ENCODE measurements at regions not wholly inside any gene's neighbourhood (a gene's known extent, or its start where the extent isn't known, plus 50 kb on each side); places are given as distances from the start of the nearest gene placed in this dataset.
"Not testable (repeated sequence)": the region's sequence is repeated elsewhere in the genome, so short reads cannot be mapped to it uniquely, and the experiment has no call there.

DNA sequence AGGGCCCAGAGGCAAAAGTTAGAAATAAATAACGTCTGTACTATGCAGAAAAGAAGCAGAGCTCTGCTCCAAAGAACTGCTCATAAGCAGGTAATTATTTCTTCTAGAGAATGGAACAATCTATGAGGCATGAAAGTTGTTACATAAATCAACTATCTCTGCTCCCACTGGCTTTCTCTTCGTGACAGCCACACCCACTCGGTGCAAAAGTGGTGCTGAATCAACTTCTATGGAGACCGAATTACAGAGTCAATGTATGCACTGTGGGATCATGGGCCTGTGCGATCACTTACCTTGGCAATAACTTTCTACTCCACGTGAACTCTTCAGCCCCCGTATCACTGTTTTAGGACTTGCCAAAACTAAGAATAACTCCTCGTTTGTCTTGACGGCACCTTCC, 99.4 kb upstream of the ATXN3L start:
- DNase-seq = no peak

DNA sequence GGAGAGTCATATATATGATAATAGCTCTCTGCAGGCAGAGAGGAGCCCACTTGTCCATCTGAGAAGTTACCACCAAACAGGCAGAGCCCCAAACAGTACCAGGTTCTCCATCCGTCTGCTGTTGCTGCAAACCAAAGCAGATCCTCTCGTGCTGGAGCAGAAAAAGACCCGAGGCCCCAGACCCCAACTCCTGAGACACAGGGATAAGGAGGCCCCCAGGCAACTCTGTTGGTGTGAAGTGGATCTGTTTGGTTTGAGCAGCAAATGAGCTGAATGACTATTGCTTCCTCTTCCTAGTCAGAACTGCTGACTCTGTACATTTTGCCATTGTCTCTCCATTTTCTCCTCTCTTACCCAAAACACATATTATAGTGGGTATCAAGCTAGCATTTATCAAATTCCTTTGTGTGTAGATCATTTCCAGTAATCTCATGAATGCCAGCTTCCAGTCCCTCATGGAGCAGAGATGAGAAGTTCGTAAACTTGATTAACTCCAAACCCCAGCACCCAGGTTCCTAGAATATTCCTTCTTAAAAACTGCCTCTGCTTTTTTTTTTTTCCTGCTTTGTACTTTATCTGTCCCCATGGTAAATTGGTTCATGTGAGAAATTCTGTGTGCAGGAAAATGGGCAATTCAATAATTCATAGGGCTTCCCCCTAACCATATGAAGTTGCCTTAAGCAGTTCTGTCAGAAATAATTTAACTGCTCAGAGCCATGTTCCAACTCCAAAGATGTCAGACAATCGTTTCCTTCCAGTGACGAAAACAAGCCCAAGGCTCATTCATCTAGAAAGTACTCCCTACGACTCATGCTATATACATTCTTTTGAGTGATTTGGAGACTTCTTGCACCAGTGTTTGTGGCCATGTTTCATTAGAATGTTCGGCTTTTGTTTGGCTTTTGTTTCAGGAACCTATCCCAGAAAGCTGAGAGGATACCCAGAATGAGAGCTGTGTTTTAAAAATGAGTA, 98.6 kb upstream of the ATXN3L start:
- DNase-seq = peak; percentile 18

DNA sequence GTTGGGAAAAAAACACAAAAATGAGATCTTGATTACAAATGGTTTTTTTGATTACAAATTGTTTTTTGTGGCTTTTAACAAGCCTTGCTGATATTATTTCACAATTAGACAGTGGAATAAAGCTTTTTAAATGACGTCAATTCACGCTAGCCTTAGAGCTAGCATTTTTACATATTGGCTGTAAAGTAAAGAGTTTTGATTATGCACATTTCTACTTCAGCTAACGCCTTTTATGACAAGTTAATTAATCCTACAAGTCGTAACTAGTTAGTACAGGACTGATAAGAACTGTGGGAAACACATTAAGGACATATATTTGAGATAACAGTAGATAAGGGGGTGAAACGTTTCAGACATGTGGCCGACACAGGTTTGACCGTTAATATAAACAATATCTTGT, 95.7 kb upstream of the ATXN3L start:
- DNase-seq = no peak

DNA sequence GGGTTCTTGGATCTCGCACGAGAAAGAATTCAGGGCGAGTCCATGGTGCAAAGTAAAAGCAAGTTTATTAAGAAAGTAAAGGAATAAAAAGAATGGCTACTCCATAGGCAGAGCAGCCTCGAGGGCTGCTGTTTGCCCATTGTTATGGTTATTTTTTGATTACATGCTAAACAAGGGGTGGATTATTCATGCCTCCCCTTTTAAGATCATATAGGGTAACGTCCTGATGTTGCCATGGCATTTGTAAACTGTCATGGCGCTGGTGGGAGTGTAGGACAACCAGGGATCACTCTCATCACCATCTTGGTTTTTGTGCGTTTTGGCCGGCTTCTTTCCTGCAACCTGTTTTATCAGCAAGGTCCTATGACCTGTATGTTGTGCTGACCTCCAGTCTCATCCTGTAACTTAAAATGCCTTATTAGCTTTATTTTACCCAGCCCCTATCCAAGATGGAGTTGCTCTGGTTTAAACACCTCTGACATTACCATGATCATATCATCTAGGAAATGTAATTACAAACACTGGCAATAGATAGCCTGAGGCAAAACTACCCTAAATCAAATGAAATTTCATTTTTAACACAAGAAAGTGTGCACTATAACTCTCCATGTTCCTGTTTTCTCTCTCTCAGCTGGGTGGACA, 94.3 kb upstream of the ATXN3L start:
- no peak for DNase-seq

DNA sequence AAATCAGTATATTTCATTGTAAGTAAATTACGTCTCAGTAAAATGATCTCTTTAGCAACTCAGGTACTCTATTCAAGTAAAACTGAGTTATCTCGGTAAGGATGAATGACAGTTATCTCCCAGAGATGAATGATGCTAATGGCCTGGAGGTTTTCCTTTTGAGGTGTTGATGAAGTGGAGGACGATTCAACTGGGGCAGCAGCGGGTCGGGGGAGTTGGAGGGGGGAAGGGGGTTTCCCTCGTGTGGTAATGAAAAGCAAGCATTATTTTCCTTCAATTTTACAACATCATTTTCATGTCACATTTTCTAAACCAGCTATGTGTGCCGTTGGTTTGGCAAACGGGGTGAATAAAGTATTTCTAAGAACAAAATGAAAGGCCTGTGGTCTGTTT, 92.4 kb upstream of the ATXN3L start:
- no peak for DNase-seq

DNA sequence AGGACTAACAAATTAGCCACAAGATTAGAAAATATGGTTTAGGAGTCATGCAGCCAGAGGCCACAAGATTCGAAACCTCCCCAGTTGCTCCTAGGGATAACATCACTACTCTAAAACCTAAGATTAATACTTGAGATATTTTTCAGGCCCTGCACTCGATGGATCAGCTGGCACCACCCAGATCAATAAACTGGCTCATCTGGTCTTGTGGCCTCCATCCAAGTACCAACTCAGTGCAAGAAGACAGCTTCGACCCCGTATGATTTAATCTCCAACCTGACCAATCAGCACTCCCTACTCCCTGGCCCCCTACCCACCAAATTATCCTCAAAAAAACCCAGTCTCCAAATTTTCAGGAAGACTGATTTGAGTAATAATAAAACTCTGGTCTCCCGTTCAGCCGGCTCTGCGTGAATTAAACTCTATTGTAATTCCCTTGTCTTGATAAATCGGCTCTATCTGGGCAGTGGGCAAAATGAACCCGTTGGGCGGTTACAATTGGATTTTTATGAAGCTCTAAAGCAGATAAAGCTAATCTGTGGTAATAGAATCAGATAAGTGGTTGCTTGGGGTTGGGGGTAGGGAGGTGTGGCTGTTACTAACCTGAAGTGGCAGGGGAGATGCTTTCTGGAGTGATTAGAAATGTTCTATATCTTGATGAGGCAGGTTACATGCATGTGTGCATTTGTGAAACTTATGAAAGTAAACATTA, 91.8 kb upstream of the ATXN3L start:
- DNase-seq = no peak

DNA sequence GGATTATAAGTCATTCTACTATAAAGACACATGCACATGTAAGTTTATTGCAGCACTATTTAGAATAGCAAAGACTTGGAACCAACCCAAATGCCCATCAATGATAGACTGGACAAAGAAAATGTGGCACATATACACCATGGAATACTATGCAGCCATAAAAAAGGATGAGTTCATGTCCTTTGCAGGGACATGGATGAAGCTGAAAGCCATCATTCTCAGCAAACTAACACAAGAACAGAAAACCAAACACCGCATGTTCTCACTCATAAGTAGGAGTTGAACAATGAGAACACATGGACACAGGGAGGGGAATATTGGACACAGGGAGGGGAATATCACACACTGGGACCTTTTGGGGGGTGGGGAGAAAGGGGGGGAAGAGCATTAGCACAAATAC, 88.7 kb upstream of the ATXN3L start:
- DNase-seq = not testable (repeated sequence)

DNA sequence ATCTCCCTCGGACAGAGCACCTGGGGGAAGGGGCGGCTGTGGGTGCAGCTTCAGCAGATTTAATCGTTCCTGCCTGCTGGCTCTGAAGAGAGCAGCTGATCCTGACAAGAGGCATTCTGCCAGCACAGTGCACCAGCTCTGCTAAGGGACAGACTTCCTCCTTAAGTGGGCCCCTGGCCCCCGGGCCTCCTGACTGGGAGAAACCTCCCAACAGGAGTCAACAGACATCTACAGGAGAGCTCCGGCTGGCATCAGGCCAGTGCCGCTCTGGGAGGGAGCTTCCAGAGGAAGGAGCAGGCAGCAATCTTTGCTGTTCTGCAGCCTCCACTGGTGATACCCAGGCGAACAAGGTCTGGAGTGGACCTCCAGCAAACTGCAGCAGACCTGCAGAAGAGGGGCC, 84.9 kb upstream of the ATXN3L start:
- DNase-seq = not testable (repeated sequence)

DNA sequence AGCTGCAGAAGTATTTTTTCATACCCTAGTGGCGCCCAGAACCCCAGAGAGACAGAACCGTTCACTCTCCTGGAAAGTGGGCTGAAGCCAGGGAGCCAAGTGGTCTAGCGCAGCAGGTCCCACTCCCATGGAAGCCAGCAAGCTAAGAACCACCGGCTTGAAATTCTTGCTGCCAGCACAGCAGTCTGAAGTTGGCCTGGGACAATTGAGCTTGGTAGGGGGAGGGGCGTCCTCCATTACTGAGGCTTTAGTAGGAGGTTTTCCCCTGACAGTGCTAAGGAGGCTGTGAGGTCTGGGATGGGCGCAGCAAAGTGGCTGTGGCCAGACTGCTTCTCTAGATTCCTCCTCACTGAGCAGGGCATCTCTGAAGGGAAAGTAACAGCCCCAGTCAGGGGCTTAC, 84.5 kb upstream of the ATXN3L start:
- DNase-seq = no peak

DNA sequence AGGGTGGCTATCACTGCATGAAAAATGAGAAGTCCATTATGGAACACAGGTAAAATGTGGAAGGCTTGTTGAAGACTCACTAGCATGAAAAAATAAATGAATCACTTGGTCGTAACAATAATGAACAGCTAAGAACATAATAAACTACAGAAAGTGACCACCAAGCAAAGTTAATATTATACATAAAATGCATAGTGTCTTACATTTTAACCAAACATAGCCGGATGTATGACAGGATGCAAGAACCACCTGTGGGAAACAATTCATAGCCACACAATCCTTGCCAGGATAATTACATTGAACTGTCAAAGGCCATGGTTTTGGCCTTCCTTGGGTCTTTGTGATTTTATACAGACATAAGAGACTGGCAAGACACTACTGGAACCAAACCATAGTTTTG, 81.9 kb upstream of the ATXN3L start:
- DNase-seq = no peak

DNA sequence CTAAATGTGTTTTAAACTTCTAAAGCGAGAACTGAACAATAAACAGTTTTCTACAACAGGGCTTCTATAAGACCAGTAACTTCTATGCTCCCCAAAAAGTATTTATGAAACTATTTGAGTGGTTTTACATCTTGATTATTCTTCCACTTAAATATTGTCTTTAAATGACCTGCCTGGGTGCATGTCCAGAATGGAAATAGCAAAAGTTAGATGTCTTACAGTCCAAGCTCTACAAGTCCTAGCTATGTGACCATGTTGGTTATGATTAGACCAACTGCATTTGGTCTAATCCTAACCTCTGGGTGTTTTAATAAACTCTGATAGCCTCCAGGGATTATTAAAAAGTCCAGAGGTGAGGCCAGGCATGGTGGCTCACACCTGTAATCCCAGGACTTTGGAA, 79.0 kb upstream of the ATXN3L start:
- no peak for DNase-seq

DNA sequence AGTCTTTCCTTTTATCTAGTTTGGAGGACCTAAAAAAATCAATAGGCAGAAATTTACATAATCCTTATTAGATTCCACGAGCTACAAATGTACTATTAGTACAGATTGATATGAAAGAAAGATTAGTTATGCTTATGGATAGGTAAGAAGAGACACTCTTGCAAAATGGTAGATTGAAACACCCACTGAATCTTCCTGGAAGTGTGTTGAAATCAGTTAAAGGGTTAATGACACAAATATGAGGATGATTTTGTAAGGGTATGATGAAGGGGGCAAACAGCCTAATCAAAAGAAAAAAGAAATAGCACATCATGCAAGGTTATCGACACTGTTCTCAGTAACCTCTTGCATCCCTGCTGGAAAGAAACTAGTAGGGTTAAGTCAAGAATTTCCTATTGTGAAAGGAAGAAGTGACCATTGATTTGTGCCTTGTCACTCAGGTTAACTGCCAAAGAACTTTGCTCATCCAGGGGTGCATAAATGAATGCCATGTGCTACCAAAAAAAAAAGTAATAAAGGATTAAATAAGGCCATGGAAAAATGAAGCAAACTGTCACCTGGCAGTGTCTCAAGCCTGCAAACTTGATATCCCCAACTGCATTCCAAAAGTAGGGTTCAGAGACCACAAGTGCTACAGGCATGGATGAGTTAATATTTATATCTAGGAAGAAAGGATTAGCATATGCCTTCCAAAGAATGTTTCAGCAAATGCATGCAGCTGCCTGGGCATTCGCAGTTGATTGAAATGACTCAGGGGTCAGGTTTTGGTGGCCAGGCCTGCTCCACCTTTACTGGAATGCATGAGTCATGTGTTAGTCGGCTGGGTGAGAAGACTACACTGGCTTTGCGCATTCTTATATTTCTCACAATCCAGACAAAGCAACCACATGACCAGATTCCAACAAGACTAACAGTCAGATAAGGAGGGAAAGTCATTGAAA, 78.3 kb upstream of the ATXN3L start:
- peak; percentile 61 for DNase-seq

DNA sequence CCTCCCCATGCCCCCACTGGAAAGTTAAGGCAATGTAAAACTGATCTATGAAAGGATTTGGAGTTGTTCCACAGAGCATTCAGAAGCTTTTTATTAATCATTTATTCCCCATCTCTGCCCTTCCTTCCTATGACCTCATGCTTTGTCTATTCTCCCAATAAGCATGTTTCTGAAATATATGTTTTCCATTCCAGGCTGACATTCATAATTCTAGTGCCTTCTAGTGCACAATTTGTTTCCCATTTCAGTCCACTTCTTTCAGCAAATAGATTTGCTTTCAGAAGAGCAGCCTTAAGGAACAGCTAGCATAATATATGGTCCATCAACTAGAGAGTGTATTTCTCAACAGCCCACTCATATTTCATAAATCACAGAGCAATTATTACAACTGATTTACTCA, 77.1 kb upstream of the ATXN3L start:
- DNase-seq = no peak

DNA sequence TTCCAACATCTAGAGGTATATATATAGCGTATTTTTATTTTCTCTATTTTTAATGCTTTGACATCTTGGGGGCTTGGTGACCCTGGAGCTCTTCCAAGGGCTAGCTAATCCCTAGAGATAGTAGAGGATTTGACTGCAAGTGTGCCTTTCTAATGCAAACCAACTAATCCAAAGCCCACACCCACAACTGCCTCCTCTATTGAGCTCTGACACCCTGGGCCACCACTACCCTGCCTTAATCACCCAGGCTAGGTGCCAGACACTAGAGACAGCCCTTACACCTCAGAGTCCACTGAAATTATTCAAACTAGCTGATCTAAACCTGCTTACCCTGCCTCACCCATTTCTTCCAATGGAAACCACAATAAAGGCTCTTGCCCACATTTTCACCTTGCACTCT, 69.6 kb upstream of the ATXN3L start:
- DNase-seq = no peak

DNA sequence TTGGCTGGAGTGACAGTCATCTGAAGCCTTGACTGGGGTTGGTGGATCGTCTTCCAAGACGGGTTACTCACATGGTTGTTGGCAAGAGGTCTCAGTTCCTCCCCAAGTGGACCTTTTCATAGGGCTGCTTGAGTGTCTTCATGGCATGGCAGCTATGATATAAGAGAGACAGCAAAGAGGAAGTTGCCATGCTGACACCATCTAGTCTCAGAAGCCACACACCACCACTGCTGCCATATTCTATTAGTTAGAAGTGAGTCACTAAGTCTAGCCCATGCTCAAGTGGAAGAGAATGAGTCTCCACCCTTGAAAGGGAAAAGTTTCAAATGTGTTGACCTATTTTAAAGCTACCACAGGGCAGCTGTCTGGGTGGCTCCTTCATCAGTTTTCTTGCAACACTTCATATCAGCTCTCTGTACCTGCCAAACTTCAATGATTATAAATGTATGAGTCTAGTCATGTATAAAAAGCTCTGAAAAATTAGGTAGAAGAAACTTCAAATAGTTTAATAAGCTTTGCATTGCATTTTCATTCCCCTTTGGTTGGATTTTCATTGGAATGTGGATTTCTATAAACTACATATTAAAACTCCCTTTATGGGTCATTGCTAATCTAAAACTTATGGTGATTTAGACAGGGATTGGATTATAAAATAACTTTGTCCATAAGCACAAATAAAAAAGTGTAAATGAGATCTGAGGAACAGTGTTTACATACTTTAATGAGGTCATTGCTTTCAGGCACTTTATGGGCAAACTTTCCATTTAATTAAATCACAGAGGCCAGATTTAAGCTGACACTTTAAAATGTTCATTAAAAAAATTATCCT, 68.0 kb upstream of the ATXN3L start:
- DNase-seq = peak; percentile 44

DNA sequence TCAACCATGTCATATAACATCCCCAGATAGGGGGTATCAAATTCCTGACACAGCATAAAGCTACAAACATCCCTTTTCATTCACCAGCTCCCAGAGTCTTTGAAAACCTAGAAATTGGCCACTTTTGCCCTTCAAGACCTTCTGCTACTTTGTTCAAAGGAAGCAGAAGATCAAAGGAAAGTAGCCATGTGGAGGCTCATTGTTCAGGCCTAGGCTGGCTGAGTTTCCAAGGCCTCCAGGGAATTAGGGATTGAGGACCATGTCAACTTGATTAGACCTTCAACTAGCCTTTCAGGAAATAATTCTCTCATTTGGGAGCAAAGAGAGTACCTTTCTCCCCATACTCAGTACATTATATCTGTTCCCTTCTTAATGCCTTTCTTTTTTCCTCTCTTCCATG, 66.8 kb upstream of the ATXN3L start:
- DNase-seq = no peak

DNA sequence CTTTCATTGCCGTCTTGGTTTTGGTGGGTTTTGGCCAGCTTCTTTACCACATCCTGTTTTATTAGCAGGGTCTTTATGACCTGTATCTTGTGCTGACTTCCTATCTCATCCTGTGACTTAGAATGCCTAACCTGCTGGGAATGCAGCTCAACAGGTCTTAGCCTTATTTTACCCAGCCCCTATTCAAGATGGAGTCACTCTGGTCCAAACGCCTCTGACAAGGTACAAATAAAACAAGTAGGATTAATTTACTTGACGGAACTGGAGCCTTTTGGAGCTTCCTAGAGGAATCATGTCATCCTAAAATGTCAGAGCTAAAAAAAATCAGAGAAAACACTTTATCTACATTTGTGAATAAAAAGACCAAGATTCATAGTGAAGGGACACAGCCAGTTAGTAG, 66.2 kb upstream of the ATXN3L start:
- DNase-seq = no peak

DNA sequence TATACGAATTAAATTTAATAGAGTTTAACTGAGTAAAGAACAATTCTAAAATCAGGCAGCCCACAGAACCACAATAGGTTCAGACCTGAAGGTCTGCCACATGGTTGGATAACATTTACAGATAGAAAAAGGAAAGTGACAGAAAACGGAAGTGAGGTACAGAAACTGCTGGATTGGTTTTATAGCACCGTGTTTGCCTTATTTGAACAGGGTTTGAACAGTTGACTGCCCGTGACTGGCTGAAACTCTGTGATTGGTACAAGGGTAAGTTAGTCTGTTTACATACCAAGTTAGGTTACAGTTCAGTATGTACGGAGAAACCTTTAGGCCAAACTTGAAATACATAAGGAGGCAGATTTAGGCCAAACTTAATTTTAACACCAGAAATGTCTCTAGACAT, 64.1 kb upstream of the ATXN3L start:
- no peak for DNase-seq

DNA sequence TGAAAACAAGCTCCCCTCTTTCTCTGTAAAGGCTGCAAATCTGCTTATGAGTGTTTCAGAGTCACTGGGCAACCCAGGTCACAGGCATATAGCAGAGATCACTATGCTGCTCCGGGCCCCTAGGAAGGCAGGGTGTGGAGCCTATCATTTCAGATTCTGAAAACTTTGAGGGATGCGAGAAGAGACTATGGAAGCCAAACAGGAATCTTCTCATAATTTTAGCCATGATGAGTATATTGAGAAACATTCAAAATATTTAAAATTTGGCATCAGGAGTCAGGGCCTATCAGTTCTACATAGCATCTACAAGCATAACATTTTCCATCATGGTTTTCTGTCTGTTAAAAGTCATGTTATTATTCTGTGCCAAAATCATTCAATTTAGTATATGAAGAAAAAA, 61.7 kb upstream of the ATXN3L start:
- no peak for DNase-seq

DNA sequence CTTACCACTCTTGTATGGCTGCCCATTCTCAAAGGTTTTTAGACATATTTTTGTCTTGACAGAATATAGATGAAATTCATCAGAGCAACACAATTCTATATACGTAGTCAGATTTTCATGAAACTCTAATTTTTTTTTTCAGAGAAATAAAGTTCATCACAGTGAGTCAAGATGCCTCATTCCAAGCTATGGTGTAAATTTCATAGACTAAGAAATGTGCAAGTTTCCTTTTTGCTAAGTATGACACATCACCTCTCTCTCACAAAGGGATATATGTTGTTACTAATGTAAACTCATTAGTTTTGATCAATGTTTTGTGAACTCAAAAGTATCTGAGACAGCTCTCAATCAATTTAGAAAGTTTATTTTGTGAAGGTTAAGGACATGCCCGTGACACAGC, 60.4 kb upstream of the ATXN3L start:
- peak; percentile 48 for DNase-seq
